Fibroblast of lung (primary cell): ENCODE measurements at regions not wholly inside any gene's neighbourhood (a gene's known extent, or its start where the extent isn't known, plus 50 kb on each side); places are given as distances from the start of the nearest gene placed in this dataset.

Experiments used
- CTCF ChIP-seq, 2 donors: IDR thresholded peaks in 1 of 2; conservative IDR thresholded peaks in 1 of 2; 1 replicate in 1 of 2; 2 replicates in 1 of 2; pipeline ENCODE4 v1.5.1; 2011 to 2012; ENCODE audit warnings: low read length in 2 of 2, control low read depth in 1 of 2, inconsistent platforms in 1 of 2, low read depth in 1 of 2, mild to moderate bottlenecking in 1 of 2
- EZH2 ChIP-seq: IDR thresholded peaks from 2 replicates; pipeline ENCODE4 v1.5.1; 2012; ENCODE audit warnings: low read length, control low read depth, mild to moderate bottlenecking; ENCODE audit errors: missing control alignments

- no peak for TF ChIP-seq CTCF (conservative IDR thresholded peaks at IDR 0.05 in 1 of 2, IDR thresholded peaks at IDR 0.05 in 1 of 2; ENCODE audit: low read depth in 1 of 2, low read length in 2 of 2)
- no peak for TF ChIP-seq EZH2
Observed at GRCh38 chr5:165241811-165242210, 1736.4 kb downstream of the MAT2B start.
